A549 (cell line): ENCODE measurements at regions not wholly inside any gene's neighbourhood (a gene's known extent, or its start where the extent isn't known, plus 50 kb on each side); places are given as distances from the start of the nearest gene placed in this dataset.
A peak's percentile ranks its signal among the peaks of the same experiment; 100 is the strongest.

ENCODE experiments used
- ATAC-seq, 2 experiments: fragments of 200-7000 bp in 1 of 2; fragments of >200 bp in 1 of 2; cut with Nextera tagmentation in 1 of 2; cut with Tn5 transposase in 1 of 2; 3 replicates each; pipeline versions ENCODE4 v1.8.0 to v1.9.1; 2018 to 2020; ENCODE audit warnings: mild to moderate bottlenecking in 1 of 2, moderate library complexity in 1 of 2
- CTCF ChIA-PET: fragments of 300-600 bp; sonication (Branson Sonifier 250); formaldehyde crosslinking; extraction: SDS; loops from one replicate; lab custom pipeline; 2021; ENCODE audit warnings: antibody characterized with exemption, inconsistent platforms; lab: Yijun Ruan, JAX
- POLR2A ChIA-PET: fragments of 350-600 bp; formaldehyde crosslinking; extraction: SDS; loops from one replicate; lab custom pipeline; 2021; ENCODE audit warnings: antibody characterized with exemption, inconsistent platforms; lab: Yijun Ruan, JAX
- DNase-seq, 2 experiments: peaks; one replicate each; pipeline versions ENCODE4 v3.0.0 to v3.0.0-alpha.2; 2011 to 2016; ENCODE audit warnings: low read depth in 1 of 2, low spot score in 1 of 2
- FAIRE-seq: peaks from 2 replicates; lab custom pipeline; 2011; peaks lifted over from hg19 to GRCh38; lab: Jason Lieb, UNC
- H3K27ac ChIP-seq, 2 experiments: fragments of >200 bp; sonication (Bioruptor Twin); formaldehyde crosslinking; 3 replicates each; pipeline ENCODE4 v1.5.1; 2016 to 2017
- H3K4me1 ChIP-seq: fragments of >200 bp; sonication (Bioruptor Twin); formaldehyde crosslinking; 3 replicates; pipeline ENCODE4 v1.6.1; 2016
- H3K4me2 ChIP-seq: fragments of >200 bp; sonication (Bioruptor Twin); formaldehyde crosslinking; 3 replicates; pipeline ENCODE4 v1.6.1; 2016
- H3K4me3 ChIP-seq: fragments of >200 bp; sonication (Bioruptor Twin); formaldehyde crosslinking; 3 replicates; pipeline ENCODE4 v1.5.1; 2016
- H3K9me3 ChIP-seq: fragments of >200 bp; sonication (Bioruptor Twin); formaldehyde crosslinking; 3 replicates; pipeline ENCODE4 v1.6.1; 2016
- ATOH8 ChIP-seq: fragments of 250-450 bp; sonication (Bioruptor Pico); IDR thresholded peaks from 2 replicates; pipeline ENCODE4 v1.5.0; 2020; ENCODE audit warnings: low read depth, mild to moderate bottlenecking, moderate library complexity
- BCL3 ChIP-seq: fragments of >200 bp; sonication (Bioruptor Twin); formaldehyde crosslinking; IDR thresholded peaks from 3 replicates; pipeline ENCODE4 v1.6.1; 2016
- CEBPB ChIP-seq, 2 experiments: fragments of >200 bp in 1 of 2; sonication (Bioruptor Twin) in 1 of 2; formaldehyde crosslinking in 1 of 2; IDR thresholded peaks; 2 replicates each; pipeline ENCODE4 v1.6.1; 2012 to 2016
- CHD2 ChIP-seq: fragments of 150-350 bp; IDR thresholded peaks from 2 replicates; pipeline ENCODE4 v1.6.1; 2014; ENCODE audit warnings: low read length; ENCODE audit not compliant: partially characterized antibody
- CHD4 ChIP-seq: fragments of 200-600 bp; sonication (generic); IDR thresholded peaks from 2 replicates; pipeline ENCODE4 v1.6.1; 2016; ENCODE audit warnings: antibody characterized with exemption, mild to moderate bottlenecking, borderline replicate concordance
- E2F6 ChIP-seq: IDR thresholded peaks from 2 replicates; pipeline ENCODE4 v1.6.1; 2012; ENCODE audit warnings: low read depth, borderline replicate concordance
- EHF ChIP-seq: fragments of 250-450 bp; sonication (Bioruptor Pico); IDR thresholded peaks from 2 replicates; pipeline ENCODE4 v1.5.0; 2020; ENCODE audit warnings: mild to moderate bottlenecking
- EP300 ChIP-seq, 2 experiments: fragments of >200 bp; sonication (Bioruptor Twin); formaldehyde crosslinking; IDR thresholded peaks; 2 replicates in 1 of 2; 3 replicates in 1 of 2; pipeline ENCODE4 v1.6.1; 2016 to 2017
- ESRRA ChIP-seq: fragments of 150-350 bp; IDR thresholded peaks from 2 replicates; pipeline ENCODE4 v1.6.1; 2014; ENCODE audit warnings: mild to moderate bottlenecking, low read length, borderline replicate concordance
- FOSB ChIP-seq: fragments of 250-450 bp; sonication (Bioruptor Pico); IDR thresholded peaks from 2 replicates; pipeline ENCODE4 v1.5.0; 2020; ENCODE audit warnings: mild to moderate bottlenecking, moderate library complexity
- FOXS1 ChIP-seq: fragments of 250-450 bp; sonication (Bioruptor Pico); IDR thresholded peaks from 2 replicates; pipeline ENCODE4 v1.5.0; 2020; ENCODE audit warnings: mild to moderate bottlenecking, moderate library complexity
- GATA3 ChIP-seq: IDR thresholded peaks from 2 replicates; pipeline ENCODE4 v1.6.1; 2012; ENCODE audit warnings: borderline replicate concordance
- HES2 ChIP-seq: fragments of >200 bp; sonication (Bioruptor Twin); formaldehyde crosslinking; IDR thresholded peaks from 2 replicates; pipeline ENCODE4 v1.6.1; 2016
- HOXB13 ChIP-seq: fragments of 250-450 bp; sonication (Bioruptor Pico); IDR thresholded peaks from 2 replicates; pipeline ENCODE4 v1.5.0; 2020; ENCODE audit warnings: low read depth, mild to moderate bottlenecking, moderate library complexity
- HOXB5 ChIP-seq: fragments of 250-450 bp; sonication (Bioruptor Pico); IDR thresholded peaks from 2 replicates; pipeline ENCODE4 v1.5.0; 2020; ENCODE audit warnings: mild to moderate bottlenecking, moderate library complexity
- JUN ChIP-seq, 2 experiments: fragments of >200 bp; sonication (Bioruptor Twin); formaldehyde crosslinking; IDR thresholded peaks; 2 replicates in 1 of 2; 3 replicates in 1 of 2; pipeline ENCODE4 v1.6.1; 2016 to 2017
- MAX ChIP-seq: IDR thresholded peaks from 2 replicates; pipeline ENCODE4 v1.6.1; 2012
- MAZ ChIP-seq: fragments of 150-350 bp; IDR thresholded peaks from 2 replicates; pipeline ENCODE4 v1.6.1; 2014; ENCODE audit warnings: antibody characterized with exemption, low read depth, low read length, borderline replicate concordance
- MYC ChIP-seq: IDR thresholded peaks from 2 replicates; pipeline ENCODE4 v1.6.1; 2012; ENCODE audit warnings: mild to moderate bottlenecking, inconsistent platforms, low read length, improper control_type of control experiment, borderline replicate concordance
- NPAS2 ChIP-seq: fragments of 250-450 bp; sonication (Bioruptor Pico); IDR thresholded peaks from 2 replicates; pipeline ENCODE4 v1.8.0; 2022; ENCODE audit warnings: mild to moderate bottlenecking, moderate library complexity, borderline replicate concordance
- PBX3 ChIP-seq: IDR thresholded peaks from 2 replicates; pipeline ENCODE4 v1.6.1; 2012
- PHF8 ChIP-seq: fragments of 200-600 bp; sonication (generic); IDR thresholded peaks from 2 replicates; pipeline ENCODE4 v1.6.1; 2016; ENCODE audit warnings: low read depth, mild to moderate bottlenecking, antibody characterized with exemption, moderate library complexity, borderline replicate concordance
- POLR2A ChIP-seq: IDR thresholded peaks from 2 replicates; pipeline ENCODE4 v1.6.1; 2012; ENCODE audit warnings: mild to moderate bottlenecking, low read length
- REST ChIP-seq: fragments of 200-600 bp; sonication (generic); IDR thresholded peaks from 2 replicates; pipeline ENCODE4 v1.6.1; 2016; ENCODE audit warnings: antibody characterized with exemption, mild to moderate bottlenecking, moderate library complexity
- RFX5 ChIP-seq: fragments of 450-650 bp; IDR thresholded peaks from 2 replicates; pipeline ENCODE4 v1.7.1; 2014; ENCODE audit warnings: antibody characterized with exemption, mild to moderate bottlenecking, moderate library complexity
- SREBF2 ChIP-seq: fragments of 450-650 bp; IDR thresholded peaks from 2 replicates; pipeline ENCODE4 v1.6.1; 2014; ENCODE audit warnings: mild to moderate bottlenecking, moderate library complexity
- TP53 ChIP-seq: fragments of 250-450 bp; sonication (Bioruptor Pico); IDR thresholded peaks from 2 replicates; pipeline ENCODE4 v1.5.0; 2021; ENCODE audit warnings: mild to moderate bottlenecking, moderate library complexity
- USF2 ChIP-seq: fragments of 450-650 bp; IDR thresholded peaks from 2 replicates; pipeline ENCODE4 v1.6.1; 2014; ENCODE audit warnings: antibody characterized with exemption
- ZC3H11A ChIP-seq: fragments of 450-650 bp; IDR thresholded peaks from 2 replicates; pipeline ENCODE4 v1.6.1; 2014; ENCODE audit warnings: antibody characterized with exemption, mild to moderate bottlenecking
- ZNF302 ChIP-seq: fragments of 250-450 bp; sonication (Bioruptor Pico); IDR thresholded peaks from 2 replicates; pipeline ENCODE4 v1.9.0; 2021; ENCODE audit warnings: inconsistent platforms, mild to moderate bottlenecking, moderate library complexity
- ZSCAN20 ChIP-seq: fragments of 250-450 bp; sonication (Bioruptor Pico); IDR thresholded peaks from 2 replicates; pipeline ENCODE4 v1.8.0; 2022; ENCODE audit warnings: mild to moderate bottlenecking, moderate library complexity
- WGBS: methylation state at CpG from one replicate; pipeline ENCODE4 v1.1.6; 2017; ENCODE audit errors: missing lambda C conversion rate; 5-methylcytosine and 5-hydroxymethylcytosine counted together

GRCh38 chrX:115968436-115969252 is 201.9 kb upstream of the AGTR2 start:
- ATAC-seq (peak; percentile 97 to 98), FAIRE-seq (peak; percentile 99), DNase-seq (peak; percentile 71 to 83)
- Histone ChIP-seq H3K9me3 (no peaks in the 10 kb centered on the region), H3K4me2 (peak overlapping the region; percentile 75), H3K27ac (peak overlapping the region; percentile 95 to 97), H3K4me1 (0 out of 3 replicates have a peak, but pooled peaks cover 4% of the 10 kb centered on the region), H3K4me3 (peak overlapping the region; percentile 92)
- WGBS: 2% methylated on average over 25 of the region's 48 CpGs
- CTCF ChIA-PET: interaction anchor here (1.0 kb wide), 1 partner anchor 13 kb away, joined by 3 read pairs; no protein-coding TSS in a partner anchor
- POLR2A ChIA-PET: no interaction called here
- TF ChIP-seq CEBPB (IDR thresholded peaks at IDR 0.05): peak; percentile 88 to 95
- peak; percentile 77 for TF ChIP-seq PHF8
- TF ChIP-seq CHD4: no peak
- no peak for TF ChIP-seq MAZ
- no peak for TF ChIP-seq REST
- TF ChIP-seq POLR2A: peak; percentile 61
- no peak for TF ChIP-seq HOXB5 (CRISPR knock-in tag)
- TF ChIP-seq ZNF302: no peak
- no peak for TF ChIP-seq FOXS1
- TF ChIP-seq BCL3: no peak
- TF ChIP-seq ZC3H11A: no peak
- TF ChIP-seq ESRRA: peak; percentile 71
- no peak for TF ChIP-seq HES2
- TF ChIP-seq EP300 (IDR thresholded peaks at IDR 0.05): no peak
- TF ChIP-seq MAX: peak; percentile 14; the same call in 1 of the 2 replicates
- no peak for TF ChIP-seq ATOH8 (CRISPR knock-in tag)
- TF ChIP-seq MYC: no peak
- TF ChIP-seq JUN (IDR thresholded peaks at IDR 0.05): peak in 1 of 2 experiments; percentile 47; a peak in 1 of 5 replicates
- TF ChIP-seq RFX5: no peak
- no peak for TF ChIP-seq NPAS2 (CRISPR knock-in tag)
- TF ChIP-seq ZSCAN20 (CRISPR knock-in tag): no peak
- no peak for TF ChIP-seq PBX3
- no peak for TF ChIP-seq USF2
- TF ChIP-seq HOXB13 (CRISPR knock-in tag): no peak
- no peak for TF ChIP-seq E2F6
- no peak for TF ChIP-seq FOSB (CRISPR knock-in tag)
- TF ChIP-seq EHF (CRISPR knock-in tag): no peak
- TF ChIP-seq GATA3: no peak
- no peak for TF ChIP-seq SREBF2
- no peak for TF ChIP-seq CHD2
- TF ChIP-seq TP53 (CRISPR knock-in tag): no peak
